RWPE2 (cell line): ENCODE measurements at regions not wholly inside any gene's neighbourhood (a gene's known extent, or its start where the extent isn't known, plus 50 kb on each side); places are given as distances from the start of the nearest gene placed in this dataset.

Experiments
- ATAC-seq: fragments of 200-7000 bp; cut with Tn5 transposase; 3 replicates; pipeline ENCODE4 v1.9.1; 2021; ENCODE audit warnings: low read depth
- DNase-seq: peaks from one replicate; pipeline ENCODE4 v3.0.0-alpha.2; 2020; ENCODE audit warnings: low spot score
- H3K27ac ChIP-seq: fragments of 450-650 bp; 2 replicates; pipeline ENCODE4 v1.5.1; 2017; ENCODE audit warnings: mild to moderate bottlenecking; ENCODE audit not compliant: poor library complexity, severe bottlenecking
- H3K27me3 ChIP-seq: fragments of 250-450 bp; sonication (Bioruptor Pico); 2 replicates; pipeline ENCODE4 v1.5.1; 2021; ENCODE audit warnings: mild to moderate bottlenecking, moderate library complexity; ENCODE audit not compliant: insufficient read depth, poor library complexity, severe bottlenecking
- H3K36me3 ChIP-seq: fragments of 250-450 bp; sonication (Bioruptor Pico); 2 replicates; pipeline ENCODE4 v1.5.1; 2020; ENCODE audit warnings: low read depth, mild to moderate bottlenecking, moderate library complexity
- H3K4me1 ChIP-seq: fragments of 250-450 bp; sonication (Bioruptor Pico); 2 replicates; pipeline ENCODE4 v1.5.1; 2021; ENCODE audit warnings: mild to moderate bottlenecking, moderate library complexity; ENCODE audit not compliant: insufficient read depth, poor library complexity, severe bottlenecking
- H3K4me3 ChIP-seq: fragments of 250-450 bp; sonication (Bioruptor Pico); 2 replicates; pipeline ENCODE4 v1.5.1; 2021; ENCODE audit warnings: mild to moderate bottlenecking, moderate library complexity; ENCODE audit not compliant: severe bottlenecking
- H3K9me3 ChIP-seq: fragments of 250-450 bp; sonication (Bioruptor Pico); 2 replicates; pipeline ENCODE4 v1.5.1; 2021; ENCODE audit warnings: mild to moderate bottlenecking, moderate library complexity; ENCODE audit not compliant: severe bottlenecking
- TF ChIP-seq, protein P1 (sequence below): fragments of 450-650 bp; IDR thresholded peaks from one replicate; pipeline ENCODE4 v1.5.1; 2017; ENCODE audit warnings: mild to moderate bottlenecking, moderate library complexity; ENCODE audit not compliant: poor library complexity, severe bottlenecking

DNA sequence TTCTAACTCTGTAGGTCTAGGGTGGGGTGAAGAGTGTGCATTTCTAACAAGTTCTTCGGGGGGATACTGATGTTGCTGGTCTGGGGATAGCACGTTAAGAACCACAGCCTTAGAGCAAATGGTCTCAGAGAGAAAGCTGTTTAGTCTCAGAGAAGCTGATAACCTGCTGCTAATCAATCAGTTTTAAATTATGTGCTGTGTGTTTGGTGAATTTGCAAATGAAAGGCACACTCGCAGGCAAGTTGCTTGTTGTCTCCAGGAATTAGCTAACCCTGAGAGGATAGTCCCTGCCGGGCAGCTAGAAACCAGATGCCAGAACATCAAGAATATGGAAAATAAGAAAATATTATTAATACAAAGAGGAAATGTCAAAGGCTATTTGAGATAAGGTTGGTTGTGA, 79.2 kb downstream of the DMRT2 start:
- DNase-seq (no peak), ATAC-seq (no peak)
- Histone ChIP-seq H3K4me3 (no peak overlapping the region), H3K9me3 (no peaks in the 10 kb centered on the region), H3K27ac (no peak overlapping the region), H3K36me3 (no peaks in the 10 kb centered on the region), H3K4me1 (peaks cover 14% of the 10 kb centered on the region), H3K27me3 (no peaks in the 10 kb centered on the region)
- TF ChIP-seq, protein P1, sequence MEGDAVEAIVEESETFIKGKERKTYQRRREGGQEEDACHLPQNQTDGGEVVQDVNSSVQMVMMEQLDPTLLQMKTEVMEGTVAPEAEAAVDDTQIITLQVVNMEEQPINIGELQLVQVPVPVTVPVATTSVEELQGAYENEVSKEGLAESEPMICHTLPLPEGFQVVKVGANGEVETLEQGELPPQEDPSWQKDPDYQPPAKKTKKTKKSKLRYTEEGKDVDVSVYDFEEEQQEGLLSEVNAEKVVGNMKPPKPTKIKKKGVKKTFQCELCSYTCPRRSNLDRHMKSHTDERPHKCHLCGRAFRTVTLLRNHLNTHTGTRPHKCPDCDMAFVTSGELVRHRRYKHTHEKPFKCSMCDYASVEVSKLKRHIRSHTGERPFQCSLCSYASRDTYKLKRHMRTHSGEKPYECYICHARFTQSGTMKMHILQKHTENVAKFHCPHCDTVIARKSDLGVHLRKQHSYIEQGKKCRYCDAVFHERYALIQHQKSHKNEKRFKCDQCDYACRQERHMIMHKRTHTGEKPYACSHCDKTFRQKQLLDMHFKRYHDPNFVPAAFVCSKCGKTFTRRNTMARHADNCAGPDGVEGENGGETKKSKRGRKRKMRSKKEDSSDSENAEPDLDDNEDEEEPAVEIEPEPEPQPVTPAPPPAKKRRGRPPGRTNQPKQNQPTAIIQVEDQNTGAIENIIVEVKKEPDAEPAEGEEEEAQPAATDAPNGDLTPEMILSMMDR, result no peak

- DNase-seq (no peak), ATAC-seq (no peak)
- Histone ChIP-seq H3K4me3 (no peak overlapping the region), H3K27me3 (no peaks in the 10 kb centered on the region), H3K36me3 (no peaks in the 10 kb centered on the region), H3K9me3 (no peaks in the 10 kb centered on the region), H3K4me1 (no peaks in the 10 kb centered on the region), H3K27ac (no peak overlapping the region)
- TF ChIP-seq, protein P1, result no peak
These were observed 89.9 kb downstream of the DMRT2 start for GRCh38 chr9:1140057-1140456.

GRCh38 chr9:1151691-1152090, 101.5 kb downstream of the DMRT2 start:
- ATAC-seq (no peak), DNase-seq (no peak)
- no peaks in the 10 kb centered on the region for H3K4me1 ChIP-seq
- H3K27ac ChIP-seq, result no peak overlapping the region
- TF ChIP-seq, protein P1, result no peak
- no peak overlapping the region for H3K4me3 ChIP-seq
- H3K9me3 ChIP-seq, result no peaks in the 10 kb centered on the region
- H3K27me3 ChIP-seq, result no peaks in the 10 kb centered on the region
- H3K36me3 ChIP-seq, result no peaks in the 10 kb centered on the region

GRCh38 chr9:1152171-1152570, 102.0 kb downstream of the DMRT2 start:
- Histone ChIP-seq H3K4me1 (no peaks in the 10 kb centered on the region), H3K27ac (no peak overlapping the region), H3K27me3 (no peaks in the 10 kb centered on the region), H3K9me3 (no peaks in the 10 kb centered on the region), H3K4me3 (no peak overlapping the region), H3K36me3 (no peaks in the 10 kb centered on the region)
- TF ChIP-seq, protein P1, result no peak
- no peak for ATAC-seq
- no peak for DNase-seq

DNA sequence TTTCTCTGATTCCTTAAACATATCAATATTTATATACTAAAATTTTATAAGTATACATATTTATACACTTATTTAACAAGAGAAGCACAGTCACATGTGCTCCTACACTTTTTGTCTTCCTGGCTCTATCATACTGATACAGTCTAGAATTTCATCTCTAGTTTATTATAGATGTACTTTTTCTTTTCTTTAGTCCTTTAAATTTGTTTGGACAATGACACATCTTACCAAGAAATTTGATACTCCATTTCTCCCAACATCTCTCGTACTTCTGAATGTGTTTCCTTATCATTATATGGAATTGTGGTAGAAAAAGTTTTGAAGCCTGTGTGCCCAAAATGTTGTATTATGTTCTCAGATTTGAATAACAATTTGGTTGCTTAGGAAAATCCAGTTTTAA, 104.6 kb downstream of the DMRT2 start:
- TF ChIP-seq, protein P1, result no peak
- H3K36me3 ChIP-seq, result no peaks in the 10 kb centered on the region
- ATAC-seq (peak; percentile 29; the same call in 1 of the 3 replicates), DNase-seq (no peak)
- H3K9me3 ChIP-seq, result no peaks in the 10 kb centered on the region
- H3K4me3 ChIP-seq, result no peak overlapping the region
- no peaks in the 10 kb centered on the region for H3K27me3 ChIP-seq
- H3K27ac ChIP-seq, result no peak overlapping the region
- H3K4me1 ChIP-seq, result no peaks in the 10 kb centered on the region
